ENCODE measurements at regions not wholly inside any gene's neighbourhood (a gene's known extent, or its start where the extent isn't known, plus 50 kb on each side); places are given as distances from the start of the nearest gene placed in this dataset.

DNA sequence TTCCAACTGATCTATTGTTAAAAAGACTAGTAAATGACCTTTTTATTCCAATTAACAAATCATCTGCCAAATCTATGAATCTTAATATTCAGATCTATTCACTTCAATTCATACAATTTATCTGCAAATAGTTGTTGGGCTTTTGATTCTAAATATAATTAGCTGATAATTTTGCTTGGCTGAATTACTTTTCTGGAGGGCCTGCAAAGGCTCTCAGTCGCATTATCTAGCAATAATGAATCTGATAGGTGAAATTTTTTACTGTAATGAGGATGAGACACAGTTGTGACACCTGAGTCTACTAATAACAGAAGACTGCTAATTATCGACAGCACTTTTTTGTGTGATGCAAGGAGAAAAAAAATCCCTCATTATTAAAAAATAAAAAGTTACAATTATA is 565.1 kb downstream of the ZEB2 start:
- TF ChIP-seq ZNF274 (IDR thresholded peaks at IDR 0.05; ENCODE audit: low read depth, low read length): no peak
- TF ChIP-seq SUZ12 (IDR thresholded peaks at IDR 0.05; ENCODE audit: extremely low read depth, insufficient read depth, insufficient read length): no peak
- no peak for TF ChIP-seq YY1 (IDR thresholded peaks at IDR 0.05; ENCODE audit: insufficient read depth, insufficient read length)
- no peak overlapping the region for H3K9ac ChIP-seq (ENCODE audit: insufficient read length, low read depth)
- no peaks in the 10 kb centered on the region for H3K36me3 ChIP-seq (ENCODE audit: insufficient read depth, insufficient read length, low read length)
- no peaks in the 10 kb centered on the region for H3K27me3 ChIP-seq (ENCODE audit: insufficient read depth, insufficient read length)
- H3K9me3 ChIP-seq (ENCODE audit: insufficient read depth, low read length): no peaks in the 10 kb centered on the region
- no peak for DNase-seq (ENCODE audit: low read depth, low spot score)
- H3K4me1 ChIP-seq (ENCODE audit: insufficient read depth, insufficient read length): no peaks in the 10 kb centered on the region
- no peak overlapping the region for H3K4me3 ChIP-seq (ENCODE audit: insufficient read length, low read depth)

DNA sequence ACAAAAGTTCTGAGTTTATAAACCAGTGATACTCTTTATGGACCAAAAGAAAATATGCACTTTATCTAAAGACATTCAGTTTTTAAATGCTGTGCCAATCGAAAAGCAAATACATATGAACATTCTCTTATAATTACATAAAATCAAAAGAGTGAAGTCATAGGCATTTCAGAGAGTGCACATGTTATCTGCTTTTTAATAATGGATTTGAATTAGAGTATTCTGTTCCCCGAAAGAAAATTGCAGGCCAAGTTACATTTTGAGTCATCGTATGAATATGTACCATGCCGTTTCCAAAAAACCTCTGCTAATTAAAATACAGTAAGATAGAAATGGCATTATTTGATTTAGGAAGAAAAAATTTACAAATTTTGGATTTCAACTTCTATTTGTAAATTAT is 565.7 kb downstream of the ZEB2 start:
- no peak for TF ChIP-seq YY1 (IDR thresholded peaks at IDR 0.05; ENCODE audit: insufficient read depth, insufficient read length)
- no peak for TF ChIP-seq SUZ12 (IDR thresholded peaks at IDR 0.05; ENCODE audit: extremely low read depth, insufficient read depth, insufficient read length)
- no peak for TF ChIP-seq ZNF274 (IDR thresholded peaks at IDR 0.05; ENCODE audit: low read depth, low read length)
- H3K4me3 ChIP-seq (ENCODE audit: insufficient read length, low read depth): no peak overlapping the region
- H3K9me3 ChIP-seq (ENCODE audit: insufficient read depth, low read length): no peaks in the 10 kb centered on the region
- no peak overlapping the region for H3K9ac ChIP-seq (ENCODE audit: insufficient read length, low read depth)
- no peaks in the 10 kb centered on the region for H3K4me1 ChIP-seq (ENCODE audit: insufficient read depth, insufficient read length)
- no peaks in the 10 kb centered on the region for H3K27me3 ChIP-seq (ENCODE audit: insufficient read depth, insufficient read length)
- no peak for DNase-seq (ENCODE audit: low read depth, low spot score)
- no peaks in the 10 kb centered on the region for H3K36me3 ChIP-seq (ENCODE audit: insufficient read depth, insufficient read length, low read length)

DNA sequence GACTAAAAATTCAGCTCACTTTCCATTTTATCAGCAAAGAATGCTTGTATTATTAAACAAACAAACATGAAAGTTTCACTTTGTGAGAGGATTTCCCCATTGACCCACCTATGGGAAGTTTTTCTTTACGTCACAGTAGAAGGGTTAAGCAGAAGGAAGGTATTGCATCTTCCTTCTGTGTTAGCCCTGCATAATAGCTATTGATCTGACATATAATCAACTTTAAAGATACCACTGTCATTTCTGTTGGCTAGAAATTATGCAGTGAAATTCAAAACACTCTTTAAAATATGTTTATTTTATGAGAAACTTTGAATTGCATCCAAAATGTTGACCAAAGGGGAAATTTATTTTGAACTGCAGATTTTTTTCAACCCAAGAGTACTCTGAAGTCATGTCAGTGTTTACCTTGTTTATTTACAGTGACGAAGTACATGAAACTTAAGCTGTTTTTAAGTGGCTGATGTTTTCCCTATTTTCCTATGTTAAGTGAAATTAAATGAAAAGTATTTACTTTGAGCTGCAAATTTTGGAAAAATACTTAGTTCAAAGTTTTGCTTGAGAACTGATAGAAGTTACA is 566.4 kb downstream of the ZEB2 start:
- no peak for TF ChIP-seq SUZ12 (IDR thresholded peaks at IDR 0.05; ENCODE audit: extremely low read depth, insufficient read depth, insufficient read length)
- no peak for TF ChIP-seq ZNF274 (IDR thresholded peaks at IDR 0.05; ENCODE audit: low read depth, low read length)
- TF ChIP-seq YY1 (IDR thresholded peaks at IDR 0.05; ENCODE audit: insufficient read depth, insufficient read length): no peak
- Histone ChIP-seq H3K27me3 (ENCODE audit: insufficient read depth, insufficient read length) (no peaks in the 10 kb centered on the region), H3K9me3 (ENCODE audit: insufficient read depth, low read length) (no peaks in the 10 kb centered on the region), H3K4me1 (ENCODE audit: insufficient read depth, insufficient read length) (no peaks in the 10 kb centered on the region), H3K9ac (ENCODE audit: insufficient read length, low read depth) (no peak overlapping the region), H3K4me3 (ENCODE audit: insufficient read length, low read depth) (no peak overlapping the region), H3K36me3 (ENCODE audit: insufficient read depth, insufficient read length, low read length) (no peaks in the 10 kb centered on the region)
- no peak for DNase-seq (ENCODE audit: low read depth, low spot score)

GRCh38 chr2:143952536-143952935 is 567.4 kb downstream of the ZEB2 start:
- no peaks in the 10 kb centered on the region for H3K9me3 ChIP-seq (ENCODE audit: insufficient read depth, low read length)
- no peak for DNase-seq (ENCODE audit: low read depth, low spot score)
- no peaks in the 10 kb centered on the region for H3K36me3 ChIP-seq (ENCODE audit: insufficient read depth, insufficient read length, low read length)
- no peaks in the 10 kb centered on the region for H3K27me3 ChIP-seq (ENCODE audit: insufficient read depth, insufficient read length)
- H3K4me1 ChIP-seq (ENCODE audit: insufficient read depth, insufficient read length): no peaks in the 10 kb centered on the region
- no peak overlapping the region for H3K9ac ChIP-seq (ENCODE audit: insufficient read length, low read depth)
- TF ChIP-seq ZNF274 (IDR thresholded peaks at IDR 0.05; ENCODE audit: low read depth, low read length): no peak
- TF ChIP-seq YY1 (IDR thresholded peaks at IDR 0.05; ENCODE audit: insufficient read depth, insufficient read length): no peak
- no peak for TF ChIP-seq SUZ12 (IDR thresholded peaks at IDR 0.05; ENCODE audit: extremely low read depth, insufficient read depth, insufficient read length)
- H3K4me3 ChIP-seq (ENCODE audit: insufficient read length, low read depth): no peak overlapping the region

GRCh38 chr2:143950704-143951103 is 569.2 kb downstream of the ZEB2 start:
- no peaks in the 10 kb centered on the region for H3K4me1 ChIP-seq (ENCODE audit: insufficient read depth, insufficient read length)
- H3K9ac ChIP-seq (ENCODE audit: insufficient read length, low read depth): no peak overlapping the region
- no peak for DNase-seq (ENCODE audit: low read depth, low spot score)
- H3K27me3 ChIP-seq (ENCODE audit: insufficient read depth, insufficient read length): no peaks in the 10 kb centered on the region
- H3K36me3 ChIP-seq (ENCODE audit: insufficient read depth, insufficient read length, low read length): no peaks in the 10 kb centered on the region
- no peak overlapping the region for H3K4me3 ChIP-seq (ENCODE audit: insufficient read length, low read depth)
- H3K9me3 ChIP-seq (ENCODE audit: insufficient read depth, low read length): no peaks in the 10 kb centered on the region
- no peak for TF ChIP-seq YY1 (IDR thresholded peaks at IDR 0.05; ENCODE audit: insufficient read depth, insufficient read length)
- no peak for TF ChIP-seq SUZ12 (IDR thresholded peaks at IDR 0.05; ENCODE audit: extremely low read depth, insufficient read depth, insufficient read length)
- TF ChIP-seq ZNF274 (IDR thresholded peaks at IDR 0.05; ENCODE audit: low read depth, low read length): no peak

DNA sequence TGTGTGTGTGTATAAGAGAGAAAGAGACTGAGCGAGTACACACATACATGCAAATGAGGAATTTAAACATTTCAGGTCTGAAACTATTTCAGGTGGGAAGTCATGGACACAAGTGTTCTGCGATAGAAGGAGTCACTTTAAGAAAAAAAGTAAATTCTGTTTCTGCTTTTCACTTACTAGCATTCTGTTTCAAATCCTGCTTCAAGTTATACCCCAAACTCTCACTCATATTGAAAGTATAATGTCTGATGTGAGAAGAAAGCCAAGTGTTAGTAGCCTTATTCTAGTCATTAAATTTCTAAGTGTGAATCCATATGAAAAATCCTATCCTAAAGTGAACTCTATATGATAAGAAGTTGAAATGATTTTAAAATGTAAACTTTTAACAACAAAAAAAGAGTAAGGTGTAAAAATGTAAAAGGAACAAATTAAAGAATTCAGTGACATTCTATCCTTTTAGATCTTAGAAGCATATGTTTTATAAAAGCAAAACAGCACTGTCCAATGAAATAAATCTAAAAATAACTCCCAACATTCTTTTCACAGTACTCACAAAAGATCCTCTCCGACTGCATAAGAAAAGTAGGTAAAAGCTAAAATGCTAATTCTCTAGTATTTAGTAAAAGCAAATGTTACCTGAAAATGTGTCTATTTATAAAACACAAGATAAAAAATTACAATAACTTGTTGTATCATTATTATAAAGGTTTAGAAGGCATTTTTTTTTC is 570.6 kb downstream of the ZEB2 start:
- H3K9me3 ChIP-seq (ENCODE audit: insufficient read depth, low read length): no peaks in the 10 kb centered on the region
- H3K9ac ChIP-seq (ENCODE audit: insufficient read length, low read depth): no peak overlapping the region
- DNase-seq (ENCODE audit: low read depth, low spot score): no peak
- H3K36me3 ChIP-seq (ENCODE audit: insufficient read depth, insufficient read length, low read length): no peaks in the 10 kb centered on the region
- no peaks in the 10 kb centered on the region for H3K4me1 ChIP-seq (ENCODE audit: insufficient read depth, insufficient read length)
- no peak for TF ChIP-seq ZNF274 (IDR thresholded peaks at IDR 0.05; ENCODE audit: low read depth, low read length)
- TF ChIP-seq YY1 (IDR thresholded peaks at IDR 0.05; ENCODE audit: insufficient read depth, insufficient read length): no peak
- no peak for TF ChIP-seq SUZ12 (IDR thresholded peaks at IDR 0.05; ENCODE audit: extremely low read depth, insufficient read depth, insufficient read length)
- no peaks in the 10 kb centered on the region for H3K27me3 ChIP-seq (ENCODE audit: insufficient read depth, insufficient read length)
- H3K4me3 ChIP-seq (ENCODE audit: insufficient read length, low read depth): no peak overlapping the region

DNA sequence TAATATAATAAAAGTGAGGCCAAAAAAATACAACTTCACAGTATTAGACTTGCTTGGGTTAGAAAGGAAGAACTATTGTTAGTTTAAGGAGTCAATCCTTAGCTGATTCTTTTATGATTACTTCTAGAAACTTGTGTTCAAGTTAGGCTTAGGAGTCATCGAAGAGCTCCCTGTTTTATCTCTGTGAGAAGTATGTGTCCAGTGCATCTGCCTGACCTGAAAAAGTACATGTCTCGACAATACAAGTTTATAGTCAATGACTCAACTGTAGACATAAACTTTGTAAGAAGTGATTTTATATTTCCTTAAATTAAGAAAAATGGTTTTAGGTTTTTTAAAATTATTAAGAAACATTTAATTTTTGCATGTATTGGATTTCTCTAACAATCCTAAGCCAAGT is 571.2 kb downstream of the ZEB2 start:
- no peaks in the 10 kb centered on the region for H3K27me3 ChIP-seq (ENCODE audit: insufficient read depth, insufficient read length)
- DNase-seq (ENCODE audit: low read depth, low spot score): no peak
- H3K36me3 ChIP-seq (ENCODE audit: insufficient read depth, insufficient read length, low read length): no peaks in the 10 kb centered on the region
- no peak for TF ChIP-seq ZNF274 (IDR thresholded peaks at IDR 0.05; ENCODE audit: low read depth, low read length)
- TF ChIP-seq SUZ12 (IDR thresholded peaks at IDR 0.05; ENCODE audit: extremely low read depth, insufficient read depth, insufficient read length): no peak
- no peak for TF ChIP-seq YY1 (IDR thresholded peaks at IDR 0.05; ENCODE audit: insufficient read depth, insufficient read length)
- no peaks in the 10 kb centered on the region for H3K4me1 ChIP-seq (ENCODE audit: insufficient read depth, insufficient read length)
- H3K9me3 ChIP-seq (ENCODE audit: insufficient read depth, low read length): no peaks in the 10 kb centered on the region
- no peak overlapping the region for H3K9ac ChIP-seq (ENCODE audit: insufficient read length, low read depth)
- H3K4me3 ChIP-seq (ENCODE audit: insufficient read length, low read depth): no peak overlapping the region

Data from NT2/D1 (cell line).